HG03457 (cell line): ENCODE measurements at regions not wholly inside any gene's neighbourhood (a gene's known extent, or its start where the extent isn't known, plus 50 kb on each side); places are given as distances from the start of the nearest gene placed in this dataset.

Experiments
- ATAC-seq: cut with Tn5 transposase; IDR thresholded peaks from one replicate; pipeline ENCODE4 v1.9.1; 2021; ENCODE audit warnings: moderate number of reproducible peaks; ENCODE audit not compliant: unreplicated experiment

DNA sequence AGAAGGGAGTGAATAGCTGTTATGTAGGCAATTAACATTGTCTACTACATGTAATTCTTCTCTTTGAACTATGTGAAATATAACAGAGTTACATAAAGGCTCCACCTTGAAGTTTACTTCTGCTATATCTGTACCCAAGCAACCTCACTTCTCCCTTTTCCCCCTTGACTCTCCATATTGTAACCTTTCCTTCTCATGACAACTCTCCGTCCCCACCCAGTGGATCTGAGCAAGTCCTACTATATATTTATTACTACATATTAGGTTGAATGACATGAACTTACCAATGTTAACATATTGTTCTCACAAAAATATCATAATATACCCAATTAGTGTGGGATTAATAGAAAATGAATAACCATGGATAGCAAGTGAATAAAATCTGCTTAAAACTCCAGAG lies 93.2 kb upstream of the ATP8A1 start:
- ATAC-seq: no peak

DNA sequence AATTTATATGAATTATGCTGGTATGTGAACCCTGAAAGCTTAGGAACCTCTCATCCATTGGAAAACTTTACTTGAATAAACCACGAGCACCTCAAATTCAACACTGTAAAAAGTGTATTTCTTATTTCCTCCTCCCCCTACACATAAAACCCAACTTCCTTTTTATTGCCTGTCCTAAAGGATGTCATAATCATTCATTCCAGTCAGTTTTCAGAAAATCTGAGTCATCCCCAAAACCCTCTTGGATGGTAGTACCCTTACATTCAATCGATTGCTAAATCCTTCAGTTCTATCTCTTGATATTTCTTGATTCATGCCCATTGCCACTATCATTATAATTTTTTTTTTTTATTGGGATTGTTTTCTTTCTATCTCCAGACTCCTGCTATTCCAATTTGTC lies 91.1 kb upstream of the ATP8A1 start:
- no peak for ATAC-seq

DNA sequence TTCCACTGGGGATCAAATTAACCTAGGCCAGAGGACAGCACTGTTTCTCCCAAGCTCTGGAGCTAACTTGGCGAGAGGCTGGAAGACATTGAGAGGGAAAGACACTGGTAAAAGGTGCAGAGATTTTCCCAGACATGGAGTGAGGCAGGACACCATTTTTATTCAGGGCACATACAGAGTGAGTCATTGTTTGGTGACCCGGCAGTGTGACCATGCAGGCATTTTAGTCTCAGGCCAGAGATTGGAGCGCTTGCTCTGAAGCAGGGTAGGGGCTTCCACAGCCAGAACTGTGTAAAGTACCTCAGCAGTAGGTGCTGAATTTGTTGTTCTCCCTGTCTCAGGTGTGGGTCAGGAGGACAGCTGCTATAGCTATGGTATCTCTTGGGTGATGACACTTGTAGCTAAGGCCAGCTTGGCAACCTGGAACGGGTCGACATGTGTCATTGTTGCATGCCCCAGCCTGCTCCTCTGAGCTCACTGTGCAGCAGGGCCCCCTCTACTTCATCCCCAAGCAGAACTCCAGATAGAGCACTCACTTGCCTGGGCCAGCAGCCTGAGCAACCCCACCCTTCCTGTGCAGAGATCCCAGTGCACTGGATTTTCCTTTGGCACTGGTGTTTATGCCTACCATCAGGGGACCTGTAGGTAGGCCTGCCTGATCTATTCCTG lies 79.8 kb upstream of the ATP8A1 start:
- ATAC-seq: no peak

DNA sequence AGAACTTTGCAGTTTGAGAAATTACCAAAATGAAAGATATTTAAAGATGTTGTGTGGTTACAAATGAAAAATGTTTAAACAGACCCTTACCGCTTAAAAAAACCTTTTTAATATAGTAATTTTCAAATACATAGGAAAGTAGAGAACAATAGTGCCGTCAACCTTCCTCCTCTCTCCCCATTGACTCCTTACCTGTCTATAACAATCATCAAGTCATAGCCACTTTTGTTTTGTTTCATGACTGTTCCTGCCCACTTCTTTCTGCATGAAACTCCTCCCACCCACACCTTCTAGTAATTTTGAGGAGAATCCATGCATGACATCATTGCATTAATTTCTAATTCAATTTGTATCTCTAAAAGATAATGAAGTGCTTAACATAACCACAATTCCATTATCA lies 76.5 kb upstream of the ATP8A1 start:
- no peak for ATAC-seq

DNA sequence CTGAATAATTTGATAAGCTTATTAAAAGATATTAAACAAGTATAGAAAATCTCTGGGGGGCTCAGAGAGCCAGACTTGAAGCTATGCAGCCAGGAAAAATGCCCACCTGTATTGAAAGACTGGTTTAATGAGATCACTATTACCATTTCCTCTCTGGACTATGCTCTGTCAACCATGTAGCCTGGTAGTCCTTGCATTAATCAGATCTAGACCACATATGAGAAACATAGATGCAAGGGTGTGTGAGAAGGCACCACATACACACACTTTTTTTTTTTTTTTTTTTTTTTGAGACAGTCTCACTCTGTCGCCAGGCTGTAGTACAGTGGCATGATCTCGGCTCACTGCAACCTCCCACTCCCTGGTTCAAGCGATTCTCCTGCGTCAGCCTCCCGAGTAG lies 75.9 kb upstream of the ATP8A1 start:
- ATAC-seq: no peak

DNA sequence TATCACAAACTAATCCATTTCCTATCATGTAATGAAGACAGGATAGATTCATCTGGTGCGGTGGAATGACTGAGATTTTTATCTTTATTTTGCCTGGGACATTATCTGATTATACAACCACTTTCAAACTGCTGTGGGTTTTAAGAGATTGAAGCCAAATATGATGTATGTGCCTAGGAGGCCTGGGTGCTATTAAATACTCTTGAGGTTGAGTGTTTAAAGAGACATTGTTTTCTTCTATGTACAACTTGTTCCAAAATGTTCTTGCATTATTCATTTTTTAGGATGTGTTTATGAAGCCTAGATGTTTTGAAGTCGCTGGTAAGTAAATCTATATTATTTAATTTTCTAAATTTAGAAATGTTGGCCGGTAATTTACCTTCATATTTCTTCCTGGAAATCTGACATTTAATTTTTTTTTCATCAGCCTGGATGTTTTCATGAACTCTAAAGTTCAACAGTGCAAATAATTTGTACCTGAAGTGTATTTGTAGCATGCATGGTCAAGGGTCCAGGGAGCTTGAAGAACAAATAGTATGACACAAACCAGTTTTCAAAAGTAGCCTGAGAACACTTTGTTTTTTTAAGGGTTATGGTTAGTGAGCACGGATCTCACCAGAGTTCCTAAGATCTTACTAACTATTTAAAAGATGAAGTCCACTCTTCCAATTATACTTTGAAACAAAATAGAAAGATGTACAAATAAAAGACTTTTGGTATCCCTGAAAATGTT lies 72.8 kb upstream of the ATP8A1 start:
- ATAC-seq: no peak

DNA sequence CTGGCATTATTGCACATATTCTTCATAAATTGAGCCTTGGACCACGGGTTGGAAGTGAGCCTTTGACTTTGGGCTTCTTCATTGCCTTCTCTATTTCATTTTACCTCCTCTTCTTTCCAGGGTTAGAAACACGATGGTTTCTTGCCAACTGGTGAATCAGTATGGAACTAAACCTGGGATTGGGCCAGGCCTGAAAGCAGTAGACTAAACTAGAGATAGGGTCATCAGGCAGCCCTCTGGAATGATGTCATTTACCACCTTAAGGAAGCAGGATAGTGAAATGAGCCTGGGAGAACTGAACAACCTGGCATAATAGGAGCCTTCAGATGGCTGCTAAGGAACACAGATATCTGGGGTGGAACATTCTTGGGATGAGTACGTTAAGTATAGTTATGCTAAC lies 67.5 kb upstream of the ATP8A1 start:
- no peak for ATAC-seq

DNA sequence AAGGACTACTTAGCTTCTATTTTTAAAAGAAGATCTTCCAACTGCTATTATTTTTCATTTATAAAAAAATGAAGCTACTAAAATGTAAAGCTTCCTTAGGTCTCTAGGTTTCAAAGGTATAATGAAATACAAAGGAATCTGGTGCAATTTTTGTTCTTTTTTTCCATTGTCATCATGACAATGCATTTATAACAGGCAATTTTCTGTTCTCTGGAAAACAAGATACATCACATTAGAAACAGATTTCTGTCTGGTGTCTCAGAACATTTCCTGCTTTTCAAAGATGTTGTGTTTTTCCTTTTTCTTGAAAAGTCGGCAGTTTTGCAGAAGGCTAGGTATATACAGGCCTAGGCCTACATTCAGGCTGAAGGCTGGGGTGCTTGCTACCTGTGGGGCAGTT lies 63.6 kb upstream of the ATP8A1 start:
- no peak for ATAC-seq

DNA sequence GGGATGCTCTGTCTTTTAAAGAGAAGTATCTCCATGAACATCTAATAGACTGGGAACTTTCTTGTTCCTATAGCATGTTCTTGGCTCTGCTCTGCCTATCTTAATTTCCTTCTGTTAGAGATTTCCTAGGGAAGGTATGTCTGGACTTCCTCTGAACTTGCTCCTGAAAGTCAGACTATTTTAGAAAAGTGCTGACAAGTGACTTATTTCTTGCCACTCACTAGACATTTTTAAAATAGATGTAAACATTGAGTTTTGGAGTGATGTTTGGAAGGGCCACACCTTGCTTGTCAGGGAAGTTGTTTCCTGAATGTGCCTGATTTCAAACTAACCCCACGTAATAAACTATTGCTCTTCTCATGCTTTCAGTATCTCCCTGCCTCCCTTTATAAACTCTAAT lies 62.4 kb upstream of the ATP8A1 start:
- ATAC-seq: no peak

DNA sequence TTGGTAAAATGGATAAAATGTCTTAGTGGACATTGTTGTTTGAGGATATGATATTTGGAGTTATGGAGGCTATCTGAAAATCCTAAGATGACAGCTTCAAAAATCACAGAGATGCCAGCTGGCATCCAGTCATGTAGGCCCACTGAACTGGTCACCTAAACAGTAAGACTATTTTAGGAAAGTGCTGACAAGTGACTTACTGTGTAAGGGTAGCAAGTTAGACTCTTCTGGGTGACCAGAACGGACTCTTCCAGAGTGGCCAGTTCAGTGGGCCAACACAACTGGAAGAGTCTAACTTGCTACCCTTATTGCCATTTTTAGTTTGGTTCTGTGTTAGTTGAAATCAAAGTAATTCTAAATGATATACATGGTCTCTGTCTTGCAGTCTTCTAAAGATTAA lies 61.4 kb upstream of the ATP8A1 start:
- no peak for ATAC-seq

DNA sequence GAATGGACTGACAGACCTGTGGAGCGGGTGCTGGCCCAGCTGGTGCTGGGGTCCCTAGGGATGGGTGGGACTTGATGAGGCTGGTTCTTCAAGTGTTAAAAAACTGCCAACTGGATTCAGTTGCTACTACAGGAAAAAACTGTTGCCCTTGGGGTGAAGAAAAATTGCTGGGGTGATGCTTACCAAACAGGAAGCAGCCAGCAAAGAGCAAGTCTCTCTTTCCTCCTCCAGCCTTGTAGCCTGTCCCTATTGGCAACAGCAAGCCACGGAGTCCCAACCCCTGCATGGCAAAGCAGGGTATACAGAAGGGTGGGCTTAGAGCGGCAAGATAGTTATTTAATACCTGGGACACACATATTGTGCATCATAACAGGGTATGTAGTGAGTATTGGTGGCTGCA lies 60.1 kb upstream of the ATP8A1 start:
- ATAC-seq: no peak

DNA sequence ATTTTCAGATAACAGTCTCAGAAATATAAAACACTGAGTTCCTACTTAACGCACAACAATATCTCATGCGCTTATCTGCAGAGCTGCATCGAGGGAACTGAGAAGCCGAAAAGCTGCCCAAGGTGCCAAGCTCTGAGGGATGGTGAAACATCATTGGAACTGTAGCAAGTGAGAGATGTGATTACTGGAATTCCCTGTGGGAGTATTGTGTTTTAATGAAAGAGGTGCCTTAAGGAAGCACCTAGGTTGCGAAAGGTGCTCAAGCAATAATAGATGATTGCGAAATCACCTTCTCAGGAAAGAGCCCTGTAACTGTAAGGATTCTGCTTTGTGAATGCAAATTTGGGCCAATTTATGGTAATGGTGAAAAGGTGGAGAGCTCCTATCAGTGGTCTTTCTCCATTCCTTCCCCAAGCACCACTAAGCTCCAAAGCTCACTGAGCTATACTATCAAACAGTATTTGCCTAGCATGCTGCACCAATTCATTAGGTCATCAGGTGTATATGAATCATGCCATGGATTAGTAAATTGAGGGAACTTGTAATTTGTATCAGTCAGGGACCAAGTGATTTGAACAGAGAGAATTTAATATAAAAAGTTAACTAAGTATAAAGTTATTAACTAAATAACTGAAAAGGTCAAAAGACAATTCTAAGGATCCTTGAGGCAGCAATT lies 59.0 kb upstream of the ATP8A1 start:
- ATAC-seq: no peak

DNA sequence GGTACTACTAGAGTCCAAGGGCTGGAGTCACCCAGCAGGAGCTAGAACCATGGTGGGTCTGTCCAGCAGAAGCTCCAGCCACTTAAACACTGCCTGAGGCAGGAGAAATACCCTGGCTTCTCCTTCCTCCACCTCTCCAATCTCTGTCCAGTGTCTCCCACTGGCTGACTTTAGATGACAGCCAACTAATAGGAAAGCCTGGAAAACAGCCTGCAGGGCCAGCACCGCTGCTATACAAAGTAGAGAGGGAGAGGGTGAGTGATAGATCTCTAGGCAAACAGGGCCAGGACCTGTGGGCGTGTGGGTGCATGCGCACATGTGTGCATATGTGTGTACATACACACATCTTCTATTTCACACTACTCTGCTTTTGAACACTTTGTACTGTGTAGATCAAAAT lies 56.5 kb upstream of the ATP8A1 start:
- ATAC-seq: no peak

DNA sequence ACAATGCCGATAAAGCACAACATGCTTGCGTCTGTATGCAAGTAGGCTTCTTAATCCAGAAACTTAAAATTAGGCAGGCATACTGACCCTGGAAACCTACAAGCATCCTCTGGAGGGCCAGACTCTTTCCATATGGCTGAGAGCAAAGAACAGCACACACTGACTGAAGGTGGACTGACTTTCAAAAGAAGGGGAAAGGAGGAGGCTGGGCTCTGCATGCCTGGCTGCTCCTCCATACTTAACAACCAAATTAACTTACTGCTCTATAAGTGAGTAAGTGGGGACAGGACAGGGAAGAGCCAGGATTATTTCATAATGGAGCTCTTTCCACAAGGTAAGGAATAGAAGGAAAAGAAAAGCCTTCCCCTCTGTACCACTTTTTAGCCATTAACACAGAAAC lies 55.9 kb upstream of the ATP8A1 start:
- ATAC-seq: no peak

DNA sequence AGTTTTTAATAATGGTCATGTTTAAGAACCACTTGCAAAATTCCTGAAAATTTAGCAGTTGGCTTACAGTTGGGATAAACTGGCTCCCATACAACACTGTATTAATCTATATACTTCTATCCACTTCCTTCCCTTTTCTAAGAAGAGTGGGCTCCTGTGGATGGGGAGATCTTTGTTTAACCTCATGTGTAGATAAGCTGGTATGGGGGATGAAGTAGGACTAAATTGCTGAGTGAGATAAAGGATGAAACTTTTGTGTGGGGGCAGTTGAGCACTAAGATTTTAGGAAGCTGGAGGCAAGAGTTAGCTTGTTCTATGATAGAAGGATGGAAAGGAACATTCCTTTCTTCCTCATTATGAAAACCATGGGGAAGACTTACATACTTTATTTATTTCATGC lies 54.6 kb upstream of the ATP8A1 start:
- ATAC-seq: no peak

DNA sequence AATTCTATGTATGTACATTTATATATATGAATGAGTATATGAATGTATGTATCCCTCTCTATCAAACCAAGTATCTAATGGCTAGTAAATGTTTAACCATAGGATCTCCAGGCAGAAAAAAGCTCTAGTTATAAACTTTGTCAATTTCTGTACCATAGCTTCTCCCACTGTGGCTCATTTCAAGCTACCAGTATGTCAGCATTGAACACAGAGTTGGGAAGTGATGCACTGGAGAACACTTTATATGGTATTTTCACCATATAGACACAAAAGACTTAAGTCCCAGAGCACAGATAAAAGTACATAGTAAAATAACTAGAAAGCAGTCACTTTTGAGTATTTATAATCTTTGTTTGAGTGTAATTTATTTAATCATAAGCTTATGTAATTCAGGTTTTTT lies 53.9 kb upstream of the ATP8A1 start:
- no peak for ATAC-seq

DNA sequence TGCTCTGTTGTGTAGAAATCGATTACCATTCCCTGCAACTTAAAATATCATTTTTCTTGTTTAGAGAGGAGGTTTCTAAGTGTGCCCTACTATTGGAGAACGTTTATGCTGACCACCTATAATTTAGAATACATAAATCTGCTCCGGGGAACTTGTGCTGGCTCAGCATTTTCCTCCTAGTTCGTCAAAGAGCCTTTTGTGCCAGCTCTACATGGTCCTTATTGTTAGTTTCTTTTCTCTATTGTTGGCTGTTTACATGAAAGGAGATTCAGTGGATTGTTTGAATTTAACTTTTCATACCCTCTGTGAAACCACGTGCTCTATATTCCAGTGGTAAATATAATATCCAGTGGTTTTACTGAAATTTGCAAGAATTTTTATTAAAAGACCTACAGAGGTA lies 53.4 kb upstream of the ATP8A1 start:
- no peak for ATAC-seq

DNA sequence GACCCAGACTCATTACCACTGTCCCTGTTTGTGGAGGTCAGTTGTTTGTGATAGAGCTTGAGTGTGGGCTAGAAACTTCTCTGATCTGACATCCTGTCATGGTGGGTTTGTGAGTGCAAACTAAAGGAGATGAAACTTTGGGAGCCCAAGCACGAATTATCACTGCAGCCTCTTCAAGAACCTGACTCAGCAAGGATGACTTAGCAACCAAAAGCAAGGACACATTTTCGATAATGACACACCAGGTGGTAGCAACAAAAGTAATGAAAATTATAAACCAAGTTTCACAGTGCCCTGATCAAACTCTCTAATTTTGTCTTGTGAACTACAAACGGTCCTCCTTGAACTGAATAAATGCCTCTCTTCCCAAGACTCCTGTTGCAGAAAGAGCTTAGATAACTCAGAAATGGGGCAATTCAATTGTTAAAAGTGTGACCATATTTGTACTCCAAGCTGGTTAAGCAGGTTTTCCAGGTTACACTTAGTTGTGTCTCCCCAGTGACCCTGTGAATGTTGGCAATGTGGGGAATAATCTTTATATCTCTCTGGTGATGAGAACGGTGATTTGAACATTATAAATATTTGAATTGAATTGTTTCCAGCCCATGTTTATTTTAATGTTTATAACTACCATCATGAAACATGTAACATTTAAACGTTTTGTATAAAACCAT lies 52.6 kb upstream of the ATP8A1 start:
- no peak for ATAC-seq

DNA sequence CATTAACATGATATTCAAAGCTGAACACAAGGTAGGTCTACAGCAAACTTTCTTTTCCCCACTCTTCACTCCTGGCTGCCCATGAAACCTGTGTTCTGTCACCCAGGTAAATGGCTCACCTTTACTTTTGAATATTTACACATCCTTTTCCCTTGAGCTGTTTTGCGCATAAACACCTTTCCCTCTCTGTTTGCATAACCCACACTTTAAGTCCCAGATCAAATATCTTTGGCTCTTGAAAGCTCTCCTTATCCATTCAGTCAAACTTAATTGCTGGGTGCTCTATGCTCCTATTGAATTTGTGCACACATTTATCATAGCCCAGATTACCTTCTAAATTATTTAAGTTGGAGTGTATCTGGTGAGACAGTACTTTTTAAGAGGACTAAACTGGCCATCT lies 51.7 kb upstream of the ATP8A1 start:
- no peak for ATAC-seq
